ENCODE measurements at regions not wholly inside any gene's neighbourhood (a gene's known extent, or its start where the extent isn't known, plus 50 kb on each side); places are given as distances from the start of the nearest gene placed in this dataset.
"Not testable (repeated sequence)": the region's sequence is repeated elsewhere in the genome, so short reads cannot be mapped to it uniquely, and the experiment has no call there.

DNA sequence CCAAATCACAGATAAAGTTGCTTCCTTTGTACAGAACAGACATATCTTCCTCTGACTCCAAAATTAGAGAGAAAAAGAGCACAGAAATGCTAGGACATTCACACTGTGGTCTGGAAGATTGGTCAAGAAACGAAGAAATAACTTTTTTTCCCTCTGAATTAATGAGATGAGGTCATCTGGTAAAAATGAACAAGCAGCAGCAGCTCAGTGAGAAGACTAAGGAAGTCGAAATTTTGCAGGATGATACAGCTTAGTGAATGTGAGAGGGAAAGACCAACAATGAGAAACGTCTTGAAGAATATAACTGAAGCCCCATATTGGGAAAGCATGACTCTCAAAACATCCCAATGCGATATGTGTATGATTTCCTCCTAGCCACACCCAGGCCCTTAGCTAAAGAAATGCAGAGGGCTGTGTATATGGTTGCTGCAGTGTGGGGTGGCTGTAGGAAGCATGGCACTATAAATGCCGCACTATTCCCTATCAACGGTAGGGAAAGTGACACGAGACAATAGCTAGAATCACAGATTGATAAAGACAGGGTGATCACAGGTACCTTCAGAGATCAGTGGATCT is 208.6 kb downstream of the VEGFC start:
- no peak for DNase-seq

DNA sequence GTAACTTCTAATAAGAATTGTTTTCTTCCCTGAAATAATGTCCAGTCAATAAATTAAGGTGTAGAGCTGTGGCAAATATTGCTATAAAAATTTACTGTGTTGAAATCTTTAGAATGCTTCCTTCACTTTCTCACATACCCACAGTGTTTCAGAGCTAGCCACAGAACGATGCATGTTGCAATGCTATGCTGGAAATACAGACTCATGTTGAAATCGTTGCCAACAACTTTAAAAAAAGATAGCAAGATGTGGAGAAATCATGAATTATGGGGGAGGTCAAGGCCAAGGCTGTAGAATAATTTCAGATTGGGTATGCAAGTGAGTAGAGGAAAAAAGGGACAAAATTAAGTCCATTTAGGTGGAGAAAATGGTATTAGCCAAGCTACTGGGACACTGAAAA is 204.8 kb downstream of the VEGFC start:
- no peak for DNase-seq

DNA sequence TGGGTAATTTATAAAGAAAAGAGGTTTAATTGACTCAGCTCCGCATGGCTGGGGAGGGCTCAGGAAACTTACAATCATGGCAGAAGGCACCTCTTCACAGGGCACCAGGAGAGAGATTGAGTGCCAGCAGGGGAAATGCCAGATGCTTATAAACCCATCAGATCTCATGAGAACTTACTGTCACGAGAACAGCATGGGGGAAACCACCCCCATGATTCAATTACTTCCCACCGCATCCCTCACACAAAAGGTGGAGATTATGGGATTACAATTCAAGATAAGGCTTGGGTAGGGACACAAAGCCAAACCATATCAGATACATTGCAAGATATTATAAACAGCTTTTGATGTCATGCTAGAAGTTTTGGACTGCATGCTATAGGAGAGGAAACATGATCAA is 204.3 kb downstream of the VEGFC start:
- DNase-seq, result no peak

DNA sequence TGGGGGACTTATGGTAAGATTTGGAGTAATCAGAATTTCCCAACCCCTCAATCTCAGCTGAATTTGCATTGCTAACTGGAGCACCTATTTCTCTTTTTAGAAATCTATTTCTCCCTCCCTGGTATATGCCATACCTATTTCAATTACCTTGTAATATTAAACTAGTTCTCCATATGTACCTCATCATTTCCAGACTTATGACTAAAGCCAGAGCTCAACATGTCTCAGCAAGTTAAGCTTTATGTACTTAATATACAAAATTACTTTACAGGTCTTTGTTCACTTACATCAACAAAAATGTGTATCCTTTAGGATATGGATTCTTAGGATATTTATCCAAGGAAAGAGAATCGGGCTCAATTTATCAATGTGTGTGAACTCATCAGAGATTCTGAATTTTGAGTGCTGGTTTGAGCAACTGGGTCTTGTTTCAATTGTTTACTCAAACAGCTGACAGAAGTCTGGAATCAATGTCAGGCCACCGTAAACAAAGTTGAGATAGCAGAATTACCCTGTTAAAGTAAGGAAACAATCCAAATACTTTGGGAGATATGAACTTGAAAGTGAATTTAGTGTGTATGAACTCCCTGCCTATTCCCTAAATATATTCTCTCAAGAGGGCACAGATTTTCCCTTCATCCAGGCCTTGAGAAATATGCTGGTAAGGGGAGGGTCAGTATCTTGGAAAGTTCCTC is 199.6 kb downstream of the VEGFC start:
- no peak for DNase-seq

DNA sequence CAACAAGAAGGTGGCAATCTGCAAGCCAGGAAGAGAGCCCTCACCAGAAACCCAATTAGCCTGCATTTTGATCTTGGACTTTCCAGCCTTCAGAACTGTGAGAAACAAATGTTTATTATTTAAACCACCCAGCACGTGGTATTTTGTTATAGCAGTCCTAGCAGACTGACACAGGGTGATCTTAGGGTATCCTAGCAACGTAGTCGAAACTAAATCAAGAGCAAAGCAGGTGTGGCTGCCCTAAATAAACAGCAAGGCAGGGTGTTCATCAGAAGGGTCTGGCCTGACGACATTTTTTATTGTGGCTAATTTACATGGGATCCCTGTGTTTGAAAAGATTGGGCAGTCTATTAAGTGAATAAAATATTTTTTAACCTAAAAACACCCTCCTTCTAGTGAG is 198.8 kb downstream of the VEGFC start:
- peak; percentile 47 for DNase-seq

DNA sequence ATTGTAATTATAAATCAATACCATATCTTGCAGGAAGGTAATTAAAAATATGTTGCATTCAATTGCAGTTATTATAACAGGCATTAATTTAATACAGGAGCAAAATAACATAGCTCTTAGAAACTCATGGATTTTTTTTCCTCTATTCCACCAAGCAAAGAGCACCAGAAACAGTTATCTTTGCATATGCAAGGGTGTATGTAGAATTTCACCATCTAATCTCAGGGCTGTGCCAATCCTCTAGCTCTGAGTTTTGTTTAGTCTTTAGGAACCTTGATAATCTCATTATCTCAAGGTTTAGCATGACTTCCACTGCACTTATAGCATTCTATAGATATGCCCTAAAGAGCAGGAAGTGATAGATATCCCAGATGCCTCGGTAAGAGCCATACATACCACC is 197.5 kb downstream of the VEGFC start:
- no peak for DNase-seq

DNA sequence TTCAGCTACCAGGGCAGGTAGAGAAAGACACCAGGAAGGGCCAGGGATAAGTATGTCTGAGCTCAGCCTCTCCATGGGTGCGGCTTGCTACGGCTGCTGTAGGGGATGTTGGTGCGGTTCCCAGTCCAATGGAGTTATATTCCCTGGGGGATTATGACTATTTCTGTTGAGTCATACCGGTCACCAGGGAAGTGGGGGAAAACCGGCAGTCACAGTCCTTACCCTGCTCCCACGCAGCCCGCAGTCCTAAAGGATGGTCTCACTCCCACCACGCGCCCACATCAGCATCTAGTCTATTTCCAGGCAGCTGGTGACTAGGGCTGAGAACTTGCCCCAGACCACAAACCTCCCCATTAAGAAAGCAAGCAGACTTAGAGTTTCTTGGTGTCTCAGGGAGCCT is 191.6 kb downstream of the VEGFC start:
- DNase-seq, result no peak

DNA sequence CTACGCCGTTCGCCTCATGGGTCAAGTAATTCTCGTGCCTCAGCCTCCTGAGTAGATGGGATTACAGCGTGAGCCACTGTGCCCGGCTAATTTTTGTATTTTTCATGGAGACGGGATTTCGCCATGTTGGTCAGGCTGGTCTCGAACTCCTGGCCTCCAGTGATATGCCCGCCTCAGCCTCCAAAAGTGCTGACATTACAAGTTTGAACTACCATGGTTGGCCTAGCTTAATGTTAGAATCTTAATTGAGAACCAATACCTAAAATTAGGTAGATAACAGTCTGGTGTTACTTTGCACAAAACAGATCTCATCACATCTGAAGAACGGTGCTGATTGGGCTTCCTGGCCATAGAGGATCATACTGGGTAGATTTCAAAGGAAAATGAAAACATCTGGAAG is 184.9 kb downstream of the VEGFC start:
- DNase-seq, result no peak

DNA sequence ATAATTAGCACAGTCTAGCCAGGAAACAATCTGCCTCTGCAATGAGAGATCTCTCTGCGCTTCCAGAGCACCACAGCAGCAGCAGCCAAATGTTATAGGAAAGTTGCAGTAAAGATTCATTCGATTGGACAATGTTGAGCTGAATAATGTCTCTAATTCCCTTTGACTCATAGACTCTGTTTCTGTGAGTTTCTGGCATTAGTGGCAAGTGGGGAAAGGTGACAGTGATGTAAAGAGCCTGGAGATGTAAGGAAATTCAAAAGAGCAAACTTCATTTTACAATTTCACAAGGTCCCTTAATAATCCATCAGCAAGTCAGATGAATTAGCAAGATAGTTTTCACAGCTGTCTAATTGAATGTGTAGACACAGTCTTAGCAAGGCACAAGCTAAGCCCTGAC is 184.4 kb downstream of the VEGFC start:
- no peak for DNase-seq

DNA sequence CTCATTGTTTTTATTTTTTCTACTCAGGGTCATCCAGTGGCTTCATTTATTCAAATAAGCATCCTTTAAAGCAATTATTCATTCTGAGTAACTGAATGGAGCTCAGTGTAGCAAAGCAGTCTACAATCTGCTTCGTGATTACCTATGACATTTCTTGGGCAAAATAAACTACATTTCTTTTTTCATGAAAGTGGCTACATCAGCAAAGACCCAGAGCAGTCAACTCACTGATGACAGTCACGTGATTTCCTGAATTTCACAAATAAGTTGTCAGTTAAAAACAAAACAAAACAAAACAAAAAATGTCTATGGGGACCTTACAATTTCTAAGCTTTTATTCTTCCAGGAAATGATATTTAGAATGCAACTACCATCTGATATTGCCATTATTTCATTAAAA is 182.1 kb downstream of the VEGFC start:
- no peak for DNase-seq

DNA sequence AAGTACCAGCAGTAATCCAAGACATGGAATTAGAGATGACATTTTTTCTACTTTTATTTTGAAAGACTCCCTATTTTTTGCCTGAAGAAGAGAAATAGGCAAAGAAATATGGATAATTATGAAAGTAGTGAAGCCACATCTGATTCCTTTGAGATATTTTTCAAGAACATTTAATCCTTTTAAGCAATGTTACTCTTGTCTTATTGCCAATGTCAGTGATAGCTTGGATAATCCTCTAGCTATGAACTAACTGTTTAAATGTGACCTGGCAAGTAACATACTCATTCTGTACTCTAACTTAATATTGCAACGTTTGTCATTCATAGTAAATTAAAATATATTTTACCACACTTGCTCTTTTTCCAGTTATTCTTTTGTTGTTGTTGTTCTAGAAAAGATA is 181.3 kb downstream of the VEGFC start:
- no peak for DNase-seq

DNA sequence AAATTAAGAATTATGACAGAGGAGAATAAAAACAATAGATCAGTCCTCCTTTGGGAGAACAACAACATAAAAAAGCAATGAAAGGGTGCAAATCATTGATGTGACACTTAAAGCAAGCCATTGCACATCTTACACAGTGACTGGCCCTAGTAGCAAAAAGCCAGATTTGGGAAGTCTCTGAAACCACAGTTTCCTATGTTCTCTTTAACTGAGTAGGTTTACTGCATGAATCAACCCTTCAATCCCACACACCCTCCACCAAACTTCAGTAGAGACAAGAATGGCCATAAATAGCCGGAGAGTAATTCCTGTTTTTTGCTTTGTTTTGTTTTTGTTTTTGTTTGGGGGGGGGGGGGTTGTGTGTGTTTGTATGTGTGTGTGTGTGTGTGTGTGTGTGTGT is 180.8 kb downstream of the VEGFC start:
- DNase-seq, result no peak

DNA sequence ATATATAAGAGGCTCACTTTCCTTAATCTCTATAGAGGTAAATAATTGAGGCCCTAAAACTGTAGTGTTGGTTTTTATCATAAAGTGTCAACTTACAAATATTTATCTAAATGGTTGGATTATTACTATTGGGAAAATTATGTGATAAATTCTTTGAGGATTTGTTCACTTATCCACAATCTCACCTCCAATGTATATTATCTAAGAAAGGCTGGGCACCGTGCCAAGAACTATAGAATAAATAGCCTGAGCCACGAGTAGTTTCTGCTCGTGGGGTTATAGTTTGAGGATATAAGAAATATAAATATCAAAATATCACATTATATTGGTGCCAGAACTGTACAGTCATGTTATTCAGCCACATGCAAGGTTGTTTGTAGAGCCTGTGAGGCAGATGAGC is 177.9 kb downstream of the VEGFC start:
- DNase-seq, result no peak

DNA sequence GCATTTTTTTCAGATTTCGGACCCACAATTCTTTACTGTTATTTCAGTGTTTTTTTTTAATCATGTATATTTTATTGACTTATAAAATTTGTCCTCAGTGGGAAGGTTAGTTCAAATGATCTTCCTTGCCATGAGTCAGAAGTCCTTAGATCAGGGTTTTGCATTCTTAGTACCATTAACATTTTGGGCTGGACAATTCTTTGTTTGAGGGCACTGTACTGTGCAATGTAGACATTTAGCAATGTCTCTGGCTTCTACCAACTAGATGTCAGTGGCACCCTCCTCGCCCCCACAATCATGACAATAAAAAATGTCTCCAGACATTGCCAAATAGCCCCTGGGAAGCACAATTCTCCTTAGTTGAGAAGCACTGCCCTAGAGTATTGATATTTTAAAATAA is 176.6 kb downstream of the VEGFC start:
- DNase-seq, result no peak

DNA sequence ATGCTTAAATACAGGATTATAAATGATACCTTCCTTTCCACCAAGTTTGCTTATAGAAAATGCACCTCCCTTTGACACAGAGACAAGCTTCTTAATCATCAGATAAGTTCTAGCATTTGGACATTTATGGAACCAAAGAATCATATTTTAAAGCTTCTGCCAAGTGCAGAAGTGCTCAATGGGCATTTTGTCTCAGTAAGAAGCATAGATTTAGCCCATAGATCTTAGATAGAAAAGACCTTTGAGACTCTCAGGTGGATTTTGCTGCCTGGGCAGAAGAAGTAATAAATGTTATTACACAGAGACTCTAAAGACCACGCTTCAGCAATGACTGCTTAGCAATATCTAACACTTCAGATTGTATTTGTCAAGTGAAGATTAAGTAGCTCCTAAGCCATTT is 174.6 kb downstream of the VEGFC start:
- no peak for DNase-seq

DNA sequence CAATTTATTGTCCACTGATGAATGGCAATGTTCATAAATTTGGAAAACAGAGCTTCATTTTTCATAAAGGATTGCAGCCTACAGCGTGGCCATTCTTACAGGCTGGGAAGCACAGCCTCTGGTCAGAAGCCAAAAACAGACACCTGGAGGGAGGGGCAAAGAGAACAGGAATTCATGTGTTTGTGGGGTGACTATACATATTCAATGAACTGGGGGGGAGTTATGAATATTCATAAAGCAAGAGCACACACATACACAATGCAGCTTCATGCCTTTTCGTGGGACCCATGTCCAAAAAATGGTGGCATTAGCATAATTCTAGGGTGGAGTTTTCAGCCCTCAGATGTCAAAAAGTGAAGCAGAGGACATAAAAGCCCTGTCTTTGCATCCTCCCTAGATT is 173.3 kb downstream of the VEGFC start:
- no peak for DNase-seq

DNA sequence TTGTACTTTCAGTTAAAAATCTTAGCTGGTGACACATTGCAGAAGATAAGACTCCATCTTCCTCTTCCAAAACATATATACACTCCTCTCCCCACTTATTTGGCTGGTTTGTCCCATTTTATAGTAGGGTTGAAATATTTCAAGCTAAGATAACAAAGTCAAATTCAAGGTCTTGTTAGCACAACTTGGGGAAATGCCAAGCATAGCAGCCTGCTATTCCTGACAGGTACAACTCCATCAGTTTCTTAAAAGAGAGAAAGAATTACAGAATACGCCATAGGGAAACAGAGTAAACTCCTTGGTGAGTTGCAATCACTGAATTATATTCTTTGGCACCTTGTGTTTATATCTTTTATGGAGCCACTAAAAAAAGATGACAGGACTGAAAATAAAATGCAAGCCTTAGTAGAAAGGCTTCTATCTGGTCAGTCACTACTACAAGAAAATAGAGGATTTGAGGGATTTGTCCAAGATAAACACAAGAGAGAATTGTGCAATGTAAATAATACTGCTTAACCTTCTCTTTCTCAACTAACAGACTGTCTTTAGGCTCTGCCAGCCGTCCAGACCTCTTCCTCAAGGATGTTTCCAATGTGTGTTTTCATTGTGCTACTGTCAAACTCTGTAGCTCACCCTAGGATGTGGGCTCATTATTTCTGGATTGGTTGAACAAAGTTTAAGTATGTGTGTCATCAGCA is 170.3 kb downstream of the VEGFC start:
- no peak for DNase-seq

DNA sequence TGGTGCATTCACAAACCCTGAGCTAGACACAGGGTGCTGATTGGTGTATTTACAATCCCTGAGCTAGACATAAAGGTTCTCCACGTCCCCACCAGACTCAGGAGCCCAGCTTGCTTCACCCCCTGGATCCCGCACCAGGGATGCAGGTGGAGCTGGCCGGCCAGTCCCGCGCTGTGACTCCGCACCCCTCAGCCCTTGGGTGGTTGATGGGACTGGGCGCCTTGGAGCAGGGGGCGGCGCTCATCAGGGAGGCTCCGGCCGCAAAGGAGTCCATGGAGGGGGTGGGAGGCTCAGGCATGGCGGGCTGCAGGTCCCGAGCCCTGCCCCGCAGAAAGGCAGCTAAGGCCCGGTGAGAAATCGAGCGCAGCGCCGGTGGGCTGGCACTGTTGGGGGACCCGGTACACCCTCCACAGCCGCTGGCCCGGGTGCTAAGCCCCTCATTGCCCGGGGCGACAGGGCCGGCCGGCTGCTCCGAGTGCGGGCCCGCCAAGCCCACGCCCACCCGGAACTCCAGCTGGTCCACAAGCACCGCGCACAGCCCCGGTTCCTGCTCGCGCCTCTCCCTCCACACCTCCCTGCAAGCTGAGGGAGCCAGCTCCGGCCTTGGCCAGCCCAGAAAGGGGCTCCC is 167.6 kb downstream of the VEGFC start:
- DNase-seq, result not testable (repeated sequence)

DNA sequence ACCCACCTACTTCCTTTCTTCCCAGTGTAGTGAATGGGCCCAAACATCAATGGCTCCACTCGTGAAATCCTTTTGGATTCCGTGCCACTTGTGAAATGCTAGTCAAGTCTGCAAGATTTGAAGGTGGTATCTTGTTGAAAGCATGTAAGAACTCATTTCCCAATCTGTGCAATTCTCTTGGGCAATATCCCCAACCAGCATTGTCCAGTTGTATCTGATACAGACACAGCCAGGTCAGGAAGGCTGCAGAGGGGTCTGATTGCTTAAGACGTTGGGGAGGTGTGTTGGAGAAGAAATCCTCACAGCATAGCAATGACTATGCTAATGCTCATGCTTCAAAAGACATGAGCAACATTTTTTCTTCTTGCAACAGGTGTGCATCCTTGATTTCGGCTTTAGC is 164.8 kb downstream of the VEGFC start:
- no peak for DNase-seq

DNA sequence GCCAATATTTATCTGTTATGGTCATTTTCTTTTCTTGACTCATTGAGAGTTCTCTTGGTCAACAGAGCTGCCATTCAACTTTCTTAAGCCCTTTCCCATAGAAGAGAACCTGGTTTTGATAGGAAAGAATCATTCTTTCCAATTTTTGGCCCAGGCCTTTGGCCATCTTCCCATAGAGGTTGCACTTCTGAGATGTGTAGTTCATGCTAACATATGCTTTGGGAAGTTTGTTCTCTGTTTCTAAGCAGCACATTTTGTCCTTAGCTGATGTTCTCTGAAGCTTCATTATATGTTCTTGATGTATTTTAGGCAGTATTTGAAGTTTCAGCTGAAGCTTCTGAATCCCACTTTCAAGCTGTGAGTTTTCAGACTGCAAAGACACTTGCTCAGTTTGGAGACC is 161.1 kb downstream of the VEGFC start:
- DNase-seq, result no peak
